IMR-90 (cell line): ENCODE measurements at regions not wholly inside any gene's neighbourhood (a gene's known extent, or its start where the extent isn't known, plus 50 kb on each side); places are given as distances from the start of the nearest gene placed in this dataset.

Experiments used
- ATAC-seq: fragments of 200-7000 bp; cut with Tn5 transposase; 2 replicates; pipeline ENCODE4 v1.9.1; 2020; ENCODE audit warnings: low read depth, mild to moderate bottlenecking, moderate library complexity
- BruUV-seq: library from RNA; stranded (reverse); fragments of 400-500 nt; replicated peaks from 2 replicates; lab custom pipeline; 2021; lab: Mats Ljungman, UMichigan
- CTCF ChIA-PET: fragments of 300-600 bp; formaldehyde crosslinking; extraction: SDS; loops from one replicate; lab custom pipeline; 2021; ENCODE audit warnings: antibody characterized with exemption; lab: Yijun Ruan, JAX
- POLR2A ChIA-PET: fragments of 300-600 bp; sonication (Branson Sonifier 250); formaldehyde crosslinking; loops from one replicate; lab custom pipeline; 2022; ENCODE audit warnings: antibody characterized with exemption; ENCODE audit not compliant: unreplicated experiment; lab: Charles Lee
- DNase-seq: peaks from one replicate; pipeline ENCODE4 v3.0.0; 2013
- H2AFZ ChIP-seq: replicated peaks from 2 replicates; pipeline ENCODE3; 2013; ENCODE audit warnings: low read length, mild to moderate bottlenecking; ENCODE audit not compliant: poor library complexity
- H2AK5ac ChIP-seq: 2 replicates; pipeline ENCODE4 v1.6.1; 2013; ENCODE audit warnings: low read depth, low read length, inconsistent platforms
- H2AK9ac ChIP-seq: replicated peaks from 2 replicates; pipeline ENCODE3; 2013; ENCODE audit warnings: mild to moderate bottlenecking, low read depth, low read length, moderate library complexity; ENCODE audit not compliant: poor library complexity
- H2BK120ac ChIP-seq: 2 replicates; pipeline ENCODE4 v1.6.1; 2013; ENCODE audit warnings: low read depth, low read length, inconsistent platforms
- H2BK15ac ChIP-seq: 3 replicates; pipeline ENCODE4 v1.6.1; 2013; ENCODE audit warnings: low read depth, low read length, inconsistent platforms
- H2BK20ac ChIP-seq: 2 replicates; pipeline ENCODE4 v1.6.1; 2013; ENCODE audit warnings: low read depth, mild to moderate bottlenecking, inconsistent platforms, low read length, moderate library complexity
- H2BK5ac ChIP-seq: 2 replicates; pipeline ENCODE4 v1.6.1; 2013; ENCODE audit warnings: mild to moderate bottlenecking, low read depth, low read length, inconsistent platforms; ENCODE audit not compliant: poor library complexity, severe bottlenecking
- H3K14ac ChIP-seq: replicated peaks from 2 replicates; pipeline ENCODE4 v1.6.1; 2013; ENCODE audit warnings: low read depth, low read length, inconsistent platforms
- H3K18ac ChIP-seq: 2 replicates; pipeline ENCODE4 v1.6.1; 2013; ENCODE audit warnings: low read depth, low read length, control low read depth
- H3K23ac ChIP-seq: 2 replicates; pipeline ENCODE4 v1.6.1; 2013; ENCODE audit warnings: low read depth, low read length, inconsistent platforms
- H3K27ac ChIP-seq: 2 replicates; pipeline ENCODE4 v1.5.1; 2013; ENCODE audit warnings: mild to moderate bottlenecking, control low read depth, low read length; ENCODE audit not compliant: insufficient read depth
- H3K27me3 ChIP-seq: 2 replicates; pipeline ENCODE4 v1.6.1; 2013; ENCODE audit warnings: low read length; ENCODE audit not compliant: control insufficient read depth, insufficient read depth
- H3K36me3 ChIP-seq: 2 replicates; pipeline ENCODE4 v1.6.1; 2013; ENCODE audit warnings: low read length, mixed read lengths; ENCODE audit not compliant: control insufficient read depth, insufficient read depth
- H3K4ac ChIP-seq: 2 replicates; pipeline ENCODE4 v1.6.1; 2013; ENCODE audit warnings: low read depth, low read length, inconsistent platforms
- H3K4me1 ChIP-seq: 2 replicates; pipeline ENCODE4 v1.6.1; 2013; ENCODE audit warnings: low read length, mixed read lengths; ENCODE audit not compliant: control insufficient read depth, insufficient read depth
- H3K4me2 ChIP-seq: 2 replicates; pipeline ENCODE4 v1.6.1; 2013; ENCODE audit warnings: low read depth, mild to moderate bottlenecking, control low read depth, low read length, moderate library complexity
- H3K4me3 ChIP-seq: 2 replicates; pipeline ENCODE4 v1.5.1; 2013; ENCODE audit warnings: low read depth, mild to moderate bottlenecking, control low read depth, low read length, moderate library complexity; ENCODE audit not compliant: insufficient read depth
- H3K56ac ChIP-seq: 2 replicates; pipeline ENCODE4 v1.6.1; 2013; ENCODE audit warnings: low read length, inconsistent platforms; ENCODE audit not compliant: insufficient read depth; ENCODE audit errors: extremely low read depth
- H3K79me1 ChIP-seq, 2 experiments: 2 replicates each; pipeline ENCODE4 v1.6.1; 2013; ENCODE audit warnings: low read length in 2 of 2, inconsistent platforms in 1 of 2, low read depth in 1 of 2
- H3K9ac ChIP-seq: 2 replicates; pipeline ENCODE4 v1.6.1; 2013; ENCODE audit warnings: low read depth, low read length, control low read depth
- H3K9me1 ChIP-seq: 2 replicates; pipeline ENCODE4 v1.6.1; 2013; ENCODE audit warnings: low read length, inconsistent platforms; ENCODE audit not compliant: insufficient read depth
- H3K9me3 ChIP-seq: 2 replicates; pipeline ENCODE4 v1.6.1; 2013; ENCODE audit warnings: low read length; ENCODE audit not compliant: control insufficient read depth, insufficient read depth
- H4K20me1 ChIP-seq: 2 replicates; pipeline ENCODE4 v1.6.1; 2013; ENCODE audit warnings: low read length, inconsistent platforms; ENCODE audit not compliant: insufficient read depth
- H4K5ac ChIP-seq: 2 replicates; pipeline ENCODE4 v1.6.1; 2013; ENCODE audit warnings: mild to moderate bottlenecking, low read depth, low read length, control low read depth
- H4K8ac ChIP-seq, 2 experiments: 2 replicates each; pipeline ENCODE4 v1.6.1; 2013; ENCODE audit warnings: low read depth in 2 of 2, low read length in 2 of 2, control low read depth in 1 of 2, inconsistent platforms in 1 of 2
- H4K91ac ChIP-seq: 2 replicates; pipeline ENCODE4 v1.6.1; 2013; ENCODE audit warnings: low read depth, low read length, inconsistent platforms; ENCODE audit not compliant: insufficient read depth
- BHLHE40 ChIP-seq: fragments of 150-350 bp; IDR thresholded peaks from 2 replicates; pipeline ENCODE4 v1.6.1; 2016; ENCODE audit warnings: mild to moderate bottlenecking, low read depth, low read length
- CEBPB ChIP-seq: IDR thresholded peaks from 2 replicates; pipeline ENCODE4 v1.6.1; 2012; ENCODE audit warnings: low read depth, low read length, improper control_type of control experiment
- CHD1 ChIP-seq: IDR thresholded peaks from 2 replicates; pipeline ENCODE4 v1.6.1; 2012; ENCODE audit warnings: low read depth, low read length, improper control_type of control experiment
- MAFK ChIP-seq: IDR thresholded peaks from 2 replicates; pipeline ENCODE4 v1.6.1; 2012; ENCODE audit warnings: low read depth, low read length, improper control_type of control experiment
- MAZ ChIP-seq: IDR thresholded peaks from 2 replicates; pipeline ENCODE4 v1.6.1; 2012; ENCODE audit warnings: low read depth, mild to moderate bottlenecking, low read length, improper control_type of control experiment, moderate library complexity, borderline replicate concordance
- NFE2L2 ChIP-seq: fragments of 150-350 bp; IDR thresholded peaks from 2 replicates; pipeline ENCODE4 v1.6.1; 2016; ENCODE audit warnings: low read depth, mild to moderate bottlenecking, low read length
- POLR2A ChIP-seq: IDR thresholded peaks from 2 replicates; pipeline ENCODE4 v1.6.1; 2012; ENCODE audit warnings: mild to moderate bottlenecking, low read depth, low read length
- RAD21 ChIP-seq: IDR thresholded peaks from 2 replicates; pipeline ENCODE4 v1.6.1; 2012; ENCODE audit warnings: low read length, improper control_type of control experiment
- RCOR1 ChIP-seq: IDR thresholded peaks from 2 replicates; pipeline ENCODE4 v1.6.1; 2012; ENCODE audit warnings: mild to moderate bottlenecking, low read length, improper control_type of control experiment; ENCODE audit not compliant: insufficient replicate concordance
- SMC3 ChIP-seq: fragments of 150-350 bp; IDR thresholded peaks from 2 replicates; pipeline ENCODE4 v1.6.1; 2016; ENCODE audit warnings: low read depth, mild to moderate bottlenecking, antibody characterized with exemption, low read length, moderate library complexity
- USF2 ChIP-seq: fragments of 150-350 bp; IDR thresholded peaks from 2 replicates; pipeline ENCODE4 v1.6.1; 2017; ENCODE audit warnings: mild to moderate bottlenecking, antibody characterized with exemption, low read length, low read depth
- WGBS, 2 experiments: methylation state at CpG; one replicate each; pipeline versions ENCODE4 v1.1.5 to v1.1.7; 2013; ENCODE audit warnings: missing lambda C conversion rate in 2 of 2; ENCODE audit not compliant: insufficient read length in 1 of 2; ENCODE audit errors: extremely low coverage in 2 of 2; 5-methylcytosine and 5-hydroxymethylcytosine counted together
- dilution Hi-C: fragments of 300-500 bp; cut with HindIII; formaldehyde crosslinking; loops from one replicate; pipeline ENCODE4 v1.14.3; 2018; ENCODE audit warnings: low sequenced_read_pairs; ENCODE audit not compliant: unreplicated experiment
- in situ Hi-C: fragments of 300-500 bp; cut with MboI; formaldehyde crosslinking; loops from 3 replicates; pipeline ENCODE4 v1.14.3; 2019; ENCODE audit warnings: low sequenced_read_pairs, inconsistent platforms, mixed read lengths
- intact Hi-C: fragments of 100-400 bp; cut with micrococcal nuclease; formaldehyde crosslinking; loops from 2 replicates; pipeline ENCODE4 v1.10.0; 2022

GRCh38 chr2:9790702-9791225 lies 52.5 kb upstream of the TAF1B start:
- H2AFZ ChIP-seq = no peak overlapping the region
- in situ Hi-C loops (no loop called here), intact Hi-C loops (no loop called here), dilution Hi-C loops (no loop called here)
- H3K9me3 ChIP-seq = peaks cover 11% of the 10 kb centered on the region
- no peaks in the 10 kb centered on the region for H3K36me3 ChIP-seq
- WGBS, 2 experiments = no CpG with 5 or more reads among the region's 8 CpGs
- H3K9me1 ChIP-seq = no peaks in the 10 kb centered on the region
- ChIA-PET POLR2A (no interaction called here), CTCF (no interaction called here)
- no peak for TF ChIP-seq USF2
- no peak for TF ChIP-seq RAD21
- no peak for TF ChIP-seq RCOR1
- TF ChIP-seq CHD1 = no peak
- TF ChIP-seq MAFK = no peak
- TF ChIP-seq SMC3 = no peak
- TF ChIP-seq BHLHE40 = no peak
- no peak for TF ChIP-seq MAZ
- no peak for TF ChIP-seq NFE2L2
- TF ChIP-seq POLR2A = no peak
- no peak for TF ChIP-seq CEBPB
- no peak overlapping the region for H4K91ac ChIP-seq
- no peak overlapping the region for H3K4me2 ChIP-seq
- H3K27ac ChIP-seq = no peak overlapping the region
- DNase-seq (no peak), ATAC-seq (no peak)
- no peak overlapping the region for H3K4me3 ChIP-seq
- H3K23ac ChIP-seq = no peak overlapping the region
- BruUV-seq = no TSS peak
- no peak overlapping the region for H4K8ac ChIP-seq
- peaks cover 4% of the 10 kb centered on the region; the same call in 1 of the 2 replicates for H3K27me3 ChIP-seq
- no peak overlapping the region for H2BK5ac ChIP-seq
- no peak overlapping the region for H3K4ac ChIP-seq
- no peak overlapping the region for H3K56ac ChIP-seq
- H4K20me1 ChIP-seq = no peaks in the 10 kb centered on the region
- no peak overlapping the region for H3K9ac ChIP-seq
- no peak overlapping the region for H2BK15ac ChIP-seq
- no peak overlapping the region for H2BK20ac ChIP-seq
- H2BK120ac ChIP-seq = no peak overlapping the region
- no peak overlapping the region for H3K18ac ChIP-seq
- no peaks in the 10 kb centered on the region for H3K4me1 ChIP-seq
- no peak overlapping the region for H4K5ac ChIP-seq
- no peaks in the 10 kb centered on the region for H3K79me1 ChIP-seq
- H2AK9ac ChIP-seq = no peak overlapping the region
- no peak overlapping the region for H2AK5ac ChIP-seq
- no peak overlapping the region for H3K14ac ChIP-seq
